Heart right ventricle (tissue), 16 donors: ENCODE measurements at regions not wholly inside any gene's neighbourhood (a gene's known extent, or its start where the extent isn't known, plus 50 kb on each side); places are given as distances from the start of the nearest gene placed in this dataset.

ENCODE experiments used
- ATAC-seq, 8 donors: fragments of 200-7000 bp; cut with Tn5 transposase; one replicate each; pipeline ENCODE4 v1.9.1; 2020; ENCODE audit warnings: mild to moderate bottlenecking in 8 of 8, moderate library complexity in 8 of 8, moderate number of reproducible peaks in 1 of 8
- DNase-seq, 2 donors: peaks; one replicate each; pipeline ENCODE4 v3.0.0-alpha.2; 2020
- H3K27ac ChIP-seq, 10 donors: fragments of 200-600 bp; sonication (generic) in 2 of 10; one replicate each; pipeline versions ENCODE4 v1.5.0 to v1.8.0; 2020 to 2022; ENCODE audit warnings: mild to moderate bottlenecking in 3 of 10
- H3K27me3 ChIP-seq, 7 donors: fragments of 200-600 bp; one replicate each; pipeline ENCODE4 v1.8.0; 2021 to 2022; ENCODE audit warnings: mild to moderate bottlenecking in 2 of 7
- H3K36me3 ChIP-seq, 9 donors: fragments of 200-600 bp; sonication (generic) in 1 of 9; one replicate each; pipeline versions ENCODE4 v1.5.0 to v1.8.0; 2020 to 2022; ENCODE audit warnings: mild to moderate bottlenecking in 2 of 9
- H3K4me1 ChIP-seq, 9 donors: fragments of 200-600 bp; sonication (generic) in 1 of 9; one replicate each; pipeline versions ENCODE4 v1.5.0 to v1.8.0; 2020 to 2022; ENCODE audit warnings: mild to moderate bottlenecking in 4 of 9
- H3K4me3 ChIP-seq, 10 donors: fragments of 200-600 bp; sonication (generic) in 2 of 10; one replicate each; pipeline versions ENCODE4 v1.5.0 to v1.8.0; 2020 to 2022; ENCODE audit warnings: mild to moderate bottlenecking in 7 of 10, moderate library complexity in 2 of 10
- H3K9me3 ChIP-seq, 11 donors: fragments of 200-600 bp in 10 of 11; sonication (generic) in 2 of 11; one replicate each; pipeline versions ENCODE4 v1.5.0 to v1.8.0; 2013 to 2022; ENCODE audit warnings: mild to moderate bottlenecking in 2 of 11, control low read depth in 1 of 11, moderate library complexity in 1 of 11
- WGBS, 2 donors: extraction: QIAGEN DNeasy Blood & Tissue Kit; methylation state at CpG; one replicate each; pipeline ENCODE4 v1.1.7; 2013; ENCODE audit warnings: inconsistent platforms in 1 of 2; 5-methylcytosine and 5-hydroxymethylcytosine counted together
- intact Hi-C, 10 donors: fragments of 100-400 bp; cut with DNase I; formaldehyde crosslinking; loops; one replicate each; pipeline versions ENCODE4 v1.11.1 to v1.14.2; 2022
- TF ChIP-seq, protein P1 (sequence below), 9 donors: fragments of 200-600 bp; sonication (generic) in 2 of 9; IDR thresholded peaks; one replicate each; pipeline versions ENCODE4 v1.5.0 to v1.8.0; 2021 to 2022; ENCODE audit warnings: antibody characterized with exemption in 9 of 9, mild to moderate bottlenecking in 5 of 9, moderate library complexity in 1 of 9
- donor health status: Arrhythmogenic right ventricular cardiomyopathy.
- donor health status: ischemic (EF 13 %, LVEDD 7.1; RV severe dilation, severe dysfunction).
- donor health status: healthy with polysubstance abuse.
- donor health status: DM: no; HTN: yes; CAD: no.
- donor health status: DM: no; HTN: no; CAD: no.
- donor health status: ischemic (EF 25% LVEDD 6.9; RV normal size, moderate dysfunction).
- donor health status: ischemic (EF 25% LVEDD 5.7; RV mildly dilated, moderate dysfunction).
- donor health status: healthy.
- donor health status: DM: yes; HTN: yes; CAD: no.
- donor health status: Ischemic cardiomyopathy.
- donor health status: ischemic (EF 35%, LVEDD 5.7; RV mildly dilated, moderate dysfunction).
- donor health status: nonischemic (EF 11% LVEDD 7.7; RV severe dilation, severe dysfunction).
- donor health status: DM: yes; HTN: yes; CAD: no.
- donor health status: PGD.
- donor health status: ischemic (EF 29% LVEDD 5.4; RV normal size, mild dysfunction).
- donor health status: nonischemic (EF 23%, LVEDD 6.1; RV moderate dilation, normal function).

DNA sequence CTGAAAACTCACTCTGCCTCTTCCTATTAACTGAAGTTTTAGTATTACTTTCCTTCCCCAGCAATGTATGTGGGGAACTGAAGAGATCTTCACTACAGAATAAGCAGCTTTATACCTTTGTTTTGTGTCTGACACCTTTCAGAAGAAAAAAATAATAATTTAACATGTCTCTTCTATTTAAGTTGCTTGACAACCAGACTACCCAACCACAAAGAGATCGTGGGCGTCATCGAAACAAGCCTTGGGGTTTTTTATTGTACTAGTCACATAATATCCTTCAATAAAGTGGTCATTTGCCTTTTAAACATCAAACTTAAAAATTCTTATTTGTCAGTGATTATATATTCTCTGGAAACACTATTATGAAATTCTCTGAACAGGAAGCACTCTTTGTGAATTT lies 123.7 kb downstream of the CHD9NB start:
- DNase-seq (no peak), ATAC-seq (no peak)
- WGBS, 2 donors: 81 to 88% methylated on average over 3 of the region's 3 CpGs
- TF ChIP-seq, protein P1, sequence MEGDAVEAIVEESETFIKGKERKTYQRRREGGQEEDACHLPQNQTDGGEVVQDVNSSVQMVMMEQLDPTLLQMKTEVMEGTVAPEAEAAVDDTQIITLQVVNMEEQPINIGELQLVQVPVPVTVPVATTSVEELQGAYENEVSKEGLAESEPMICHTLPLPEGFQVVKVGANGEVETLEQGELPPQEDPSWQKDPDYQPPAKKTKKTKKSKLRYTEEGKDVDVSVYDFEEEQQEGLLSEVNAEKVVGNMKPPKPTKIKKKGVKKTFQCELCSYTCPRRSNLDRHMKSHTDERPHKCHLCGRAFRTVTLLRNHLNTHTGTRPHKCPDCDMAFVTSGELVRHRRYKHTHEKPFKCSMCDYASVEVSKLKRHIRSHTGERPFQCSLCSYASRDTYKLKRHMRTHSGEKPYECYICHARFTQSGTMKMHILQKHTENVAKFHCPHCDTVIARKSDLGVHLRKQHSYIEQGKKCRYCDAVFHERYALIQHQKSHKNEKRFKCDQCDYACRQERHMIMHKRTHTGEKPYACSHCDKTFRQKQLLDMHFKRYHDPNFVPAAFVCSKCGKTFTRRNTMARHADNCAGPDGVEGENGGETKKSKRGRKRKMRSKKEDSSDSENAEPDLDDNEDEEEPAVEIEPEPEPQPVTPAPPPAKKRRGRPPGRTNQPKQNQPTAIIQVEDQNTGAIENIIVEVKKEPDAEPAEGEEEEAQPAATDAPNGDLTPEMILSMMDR (IDR thresholded peaks at IDR 0.05): no peak
- Histone ChIP-seq H3K4me1 (no peaks in the 10 kb centered on the region), H3K9me3 (peaks cover 0 to 12% (median 2%) of the 10 kb centered on the region in 11 donors), H3K4me3 (no peak overlapping the region), H3K27me3 (no peaks in the 10 kb centered on the region), H3K27ac (no peak overlapping the region), H3K36me3 (no peaks in the 10 kb centered on the region)
- intact Hi-C loops: no loop called here

DNA sequence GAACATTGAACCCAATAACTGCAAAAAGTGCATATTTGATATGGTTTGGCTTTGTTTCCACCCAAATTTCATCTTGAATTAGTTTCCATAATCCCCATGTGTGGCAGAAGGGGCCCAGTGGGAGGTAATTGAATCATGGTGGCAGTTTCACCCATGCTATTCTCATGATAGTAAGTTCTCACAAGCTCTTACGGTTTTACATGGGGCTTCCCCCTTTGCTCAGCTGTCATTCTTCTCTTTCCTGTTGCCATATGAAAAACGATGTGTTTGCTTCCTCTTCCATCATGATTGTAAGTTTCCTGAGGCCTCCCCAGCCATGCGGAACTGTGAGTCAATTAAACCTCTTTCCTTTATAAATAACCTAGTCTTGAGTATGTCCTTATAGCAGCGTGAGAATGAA lies 127.6 kb downstream of the CHD9NB start:
- intact Hi-C loops: no loop called here
- Histone ChIP-seq H3K4me3 (no peak overlapping the region), H3K27me3 (peaks cover 0 to 3% (median 0%) of the 10 kb centered on the region in 7 donors), H3K4me1 (no peaks in the 10 kb centered on the region), H3K36me3 (no peaks in the 10 kb centered on the region), H3K27ac (no peak overlapping the region), H3K9me3 (peaks cover 0 to 7% (median 0%) of the 10 kb centered on the region in 11 donors)
- 53 to 55% methylated on average over 4 of the region's 4 CpGs for WGBS, 2 donors
- DNase-seq (no peak), ATAC-seq (no peak)
- TF ChIP-seq, protein P1 (IDR thresholded peaks at IDR 0.05): no peak

DNA sequence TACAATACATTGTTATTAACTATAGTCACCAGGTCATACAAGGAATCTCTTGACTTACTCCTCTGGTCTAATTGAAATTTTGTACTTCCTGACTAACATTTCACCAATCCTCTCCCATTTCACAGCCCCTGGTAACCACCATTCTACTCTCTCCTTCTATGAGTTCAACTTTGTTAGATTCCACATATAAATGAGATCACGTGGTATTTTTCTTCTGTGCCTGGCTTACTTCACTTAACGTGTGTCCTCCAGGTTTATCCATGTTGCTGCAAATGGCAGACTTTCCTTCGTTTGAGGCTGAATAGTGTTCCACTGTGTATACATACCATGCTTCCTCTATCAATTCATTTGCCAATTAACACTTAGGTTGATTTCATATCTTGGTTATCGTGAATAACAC lies 128.5 kb downstream of the CHD9NB start:
- Histone ChIP-seq H3K4me1 (no peaks in the 10 kb centered on the region), H3K9me3 (peaks cover 0 to 7% (median 0%) of the 10 kb centered on the region in 11 donors), H3K27ac (no peak overlapping the region), H3K4me3 (no peak overlapping the region), H3K36me3 (no peaks in the 10 kb centered on the region), H3K27me3 (peaks cover 0 to 4% (median 0%) of the 10 kb centered on the region in 7 donors)
- ATAC-seq: no peak
- DNase-seq: no peak
- TF ChIP-seq, protein P1 (IDR thresholded peaks at IDR 0.05): no peak
- intact Hi-C loops: no loop called here
- 74 to 75% methylated on average over 4 of the region's 4 CpGs for WGBS, 2 donors

DNA sequence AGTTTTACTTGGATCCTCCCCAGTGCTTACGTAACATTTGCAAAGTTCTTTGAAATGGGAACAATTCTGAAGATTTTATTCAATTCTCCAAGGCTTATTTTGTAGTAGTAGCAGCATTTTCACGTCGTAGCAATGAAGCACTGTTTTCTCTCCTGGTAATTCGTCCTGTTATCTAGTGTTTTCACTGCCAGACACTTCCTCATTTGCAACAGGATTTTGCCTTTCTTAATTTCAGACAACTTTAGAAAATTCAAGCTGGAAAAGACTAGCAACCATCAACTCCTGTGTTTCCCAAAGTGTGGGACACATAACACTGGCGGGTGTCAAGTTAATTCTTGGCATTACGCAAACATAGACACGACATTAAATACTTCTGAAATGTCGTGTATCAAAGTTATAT lies 131.6 kb downstream of the CHD9NB start:
- 66 to 67% methylated on average over 8 of the region's 8 CpGs for WGBS, 2 donors
- no peaks in the 10 kb centered on the region for H3K4me1 ChIP-seq
- H3K36me3 ChIP-seq: no peaks in the 10 kb centered on the region
- TF ChIP-seq, protein P1 (IDR thresholded peaks at IDR 0.05): no peak
- DNase-seq: no peak
- H3K27me3 ChIP-seq: peaks cover 0 to 4% (median 0%) of the 10 kb centered on the region in 7 donors
- no peak for ATAC-seq
- intact Hi-C loops: no loop called here
- H3K4me3 ChIP-seq: no peak overlapping the region
- peaks cover 0 to 7% (median 0%) of the 10 kb centered on the region in 11 donors for H3K9me3 ChIP-seq
- H3K27ac ChIP-seq: no peak overlapping the region
